GM23338 (cell line): ENCODE measurements at regions not wholly inside any gene's neighbourhood (a gene's known extent, or its start where the extent isn't known, plus 50 kb on each side); places are given as distances from the start of the nearest gene placed in this dataset.

Source experiments
- ATAC-seq: fragments of 200-7000 bp; cut with Tn5 transposase; 3 replicates; pipeline ENCODE4 v1.9.1; 2020
- DNase-seq: peaks from one replicate; pipeline ENCODE4 v3.0.0-alpha.2; 2015; ENCODE audit warnings: low spot score
- H2AFZ ChIP-seq: fragments of 200-600 bp; sonication (generic); 2 replicates; pipeline ENCODE4 v1.8.0; 2016; ENCODE audit warnings: antibody characterized with exemption, mild to moderate bottlenecking, moderate library complexity
- H3F3A ChIP-seq: fragments of 200-600 bp; sonication (generic); replicated peaks from 2 replicates; pipeline ENCODE4 v1.8.0; 2017; ENCODE audit warnings: antibody characterized with exemption, mixed run types, low read depth
- H3K27ac ChIP-seq: fragments of 200-600 bp; sonication (generic); 2 replicates; pipeline ENCODE4 v1.6.1; 2016; ENCODE audit warnings: low read depth
- H3K27me3 ChIP-seq: fragments of 200-600 bp; sonication (generic); 2 replicates; pipeline ENCODE4 v1.8.0; 2016; ENCODE audit warnings: mild to moderate bottlenecking, mixed run types, moderate library complexity; ENCODE audit not compliant: insufficient read depth
- H3K36me3 ChIP-seq: fragments of 200-600 bp; sonication (generic); 2 replicates; pipeline ENCODE4 v1.8.0; 2016; ENCODE audit warnings: mild to moderate bottlenecking; ENCODE audit not compliant: insufficient read depth
- H3K4me1 ChIP-seq: fragments of 200-600 bp; sonication (generic); 2 replicates; pipeline ENCODE4 v1.8.0; 2016; ENCODE audit warnings: mild to moderate bottlenecking, moderate library complexity; ENCODE audit not compliant: insufficient read depth
- H3K4me2 ChIP-seq: fragments of 200-600 bp; sonication (generic); 2 replicates; pipeline ENCODE4 v1.7.1; 2017; ENCODE audit warnings: mixed run types
- H3K4me3 ChIP-seq: fragments of 200-600 bp; sonication (generic); 2 replicates; pipeline ENCODE4 v1.6.1; 2016; ENCODE audit warnings: mixed run types
- H3K79me2 ChIP-seq: fragments of 200-600 bp; sonication (generic); replicated peaks from 2 replicates; pipeline ENCODE4 v1.8.0; 2017; ENCODE audit warnings: mild to moderate bottlenecking; ENCODE audit not compliant: insufficient read depth
- H3K9me2 ChIP-seq: fragments of 200-600 bp; sonication (generic); 2 replicates; pipeline ENCODE4 v1.8.0; 2017; ENCODE audit not compliant: insufficient read depth
- H4K20me1 ChIP-seq: fragments of 200-600 bp; sonication (generic); replicated peaks from 2 replicates; pipeline ENCODE4 v1.8.0; 2017; ENCODE audit warnings: mild to moderate bottlenecking; ENCODE audit not compliant: insufficient read depth
- H3K27ac Mint-ChIP-seq: 2 replicates; pipeline ENCODE4 v1.8.0; 2020; ENCODE audit warnings: inconsistent platforms, mild to moderate bottlenecking, moderate library complexity, mixed read lengths
- H3K27me3 Mint-ChIP-seq: 3 replicates; pipeline ENCODE4 v1.8.0; 2022; ENCODE audit warnings: low read depth, mild to moderate bottlenecking, moderate library complexity, mixed read lengths, inconsistent platforms; ENCODE audit not compliant: insufficient read depth, poor library complexity
- H3K36me3 Mint-ChIP-seq: 3 replicates; pipeline ENCODE4 v1.8.0; 2021; ENCODE audit warnings: low read depth, mild to moderate bottlenecking, inconsistent platforms, moderate library complexity, mixed read lengths
- H3K4me1 Mint-ChIP-seq: 3 replicates; pipeline ENCODE4 v1.8.0; 2020; ENCODE audit warnings: mild to moderate bottlenecking, inconsistent platforms, mixed read lengths
- H3K4me3 Mint-ChIP-seq: 3 replicates; pipeline ENCODE4 v1.8.0; 2021; ENCODE audit warnings: moderate library complexity, mild to moderate bottlenecking, inconsistent platforms, mixed read lengths
- H3K9me3 Mint-ChIP-seq: 3 replicates; pipeline ENCODE4 v1.8.0; 2020; ENCODE audit warnings: moderate library complexity, mild to moderate bottlenecking, inconsistent platforms, mixed read lengths
- CREB1 ChIP-seq: fragments of 250-450 bp; sonication (Bioruptor Pico); IDR thresholded peaks from 2 replicates; pipeline ENCODE4 v1.5.0; 2020; ENCODE audit warnings: low read depth, mild to moderate bottlenecking, moderate library complexity
- EZH2 ChIP-seq: fragments of 200-600 bp; sonication (generic); IDR thresholded peaks from one replicate; pipeline ENCODE4 v1.8.0; 2017; ENCODE audit warnings: antibody characterized with exemption, mild to moderate bottlenecking, low read depth; ENCODE audit not compliant: unreplicated experiment
- EZH2phosphoT487 ChIP-seq: fragments of 200-600 bp; sonication (generic); IDR thresholded peaks from one replicate; pipeline ENCODE4 v1.8.1; 2018; ENCODE audit warnings: antibody characterized with exemption; ENCODE audit not compliant: unreplicated experiment
- JUNB ChIP-seq: IDR thresholded peaks from one replicate; pipeline ENCODE4 v1.6.1; 2016; ENCODE audit warnings: antibody characterized with exemption; ENCODE audit not compliant: unreplicated experiment
- NANOG ChIP-seq: IDR thresholded peaks from 2 replicates; pipeline ENCODE4 v1.6.1; 2016; ENCODE audit warnings: antibody characterized with exemption, borderline replicate concordance
- POLR2AphosphoS5 ChIP-seq: IDR thresholded peaks from 2 replicates; pipeline ENCODE4 v1.6.1; 2016; ENCODE audit warnings: antibody characterized with exemption, low read depth
- REST ChIP-seq: IDR thresholded peaks from one replicate; pipeline ENCODE4 v1.6.1; 2018; ENCODE audit warnings: antibody characterized with exemption; ENCODE audit not compliant: unreplicated experiment
- STAT1 ChIP-seq: IDR thresholded peaks from one replicate; pipeline ENCODE4 v1.6.1; 2016; ENCODE audit warnings: antibody characterized with exemption; ENCODE audit not compliant: unreplicated experiment
- ZNF114 ChIP-seq: fragments of 250-450 bp; sonication (Bioruptor Pico); IDR thresholded peaks from 2 replicates; pipeline ENCODE4 v1.5.0; 2020; ENCODE audit warnings: mild to moderate bottlenecking, moderate library complexity
- ZNF331 ChIP-seq: fragments of 250-450 bp; sonication (Bioruptor Pico); IDR thresholded peaks from 2 replicates; pipeline ENCODE4 v1.5.0; 2020; ENCODE audit warnings: low read depth, mild to moderate bottlenecking, moderate library complexity
- ZNF462 ChIP-seq: fragments of 250-450 bp; sonication (Bioruptor Pico); IDR thresholded peaks from 2 replicates; pipeline ENCODE4 v1.5.0; 2020; ENCODE audit warnings: mild to moderate bottlenecking, moderate library complexity
- TF ChIP-seq, protein P1 (sequence below): IDR thresholded peaks from 2 replicates; pipeline ENCODE4 v1.6.1; 2016; ENCODE audit warnings: antibody characterized with exemption
- TF ChIP-seq, protein P2 (sequence below), 2 experiments: fragments of 200-600 bp in 1 of 2; sonication (generic) in 1 of 2; conservative IDR thresholded peaks; 2 replicates each; pipeline versions ENCODE4 v1.5.1 to v1.6.1; 2016 to 2017; ENCODE audit warnings: antibody characterized with exemption in 2 of 2, low read depth in 2 of 2, mild to moderate bottlenecking in 2 of 2, moderate library complexity in 1 of 2

DNA sequence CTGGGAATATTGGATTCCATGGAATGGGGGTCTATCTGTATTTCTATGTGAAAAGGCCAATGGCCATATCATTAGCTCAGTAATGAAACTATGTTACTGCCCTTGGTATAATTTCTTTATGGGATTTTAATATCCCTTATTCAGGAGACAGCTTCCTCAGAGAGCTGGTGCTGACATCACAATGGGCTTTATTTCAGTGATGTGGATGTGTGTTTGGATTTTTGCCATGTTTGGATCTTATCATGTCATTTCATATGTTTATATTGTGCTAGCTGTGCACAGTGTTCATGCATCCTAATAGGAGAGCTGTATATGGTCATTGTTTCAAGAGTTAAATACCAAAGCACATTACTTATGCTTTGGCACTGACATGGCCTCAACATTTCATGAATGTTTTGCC is 806.1 kb upstream of the MAP3K7 start:
- Histone ChIP-seq H4K20me1 (no peaks in the 10 kb centered on the region), H3K27me3 (no peaks in the 10 kb centered on the region), H3K4me1 (0 out of 2 replicates have a peak, but pooled peaks cover 6% of the 10 kb centered on the region), H3K4me3 (no peak overlapping the region), H3K79me2 (no peaks in the 10 kb centered on the region), H3K9me2 (0 out of 2 replicates have a peak, but pooled peaks cover 5% of the 10 kb centered on the region), H3K4me2 (no peak overlapping the region), H2AFZ (no peak overlapping the region), H3F3A (no peaks in the 10 kb centered on the region), H3K27ac (no peak overlapping the region), H3K36me3 (no peaks in the 10 kb centered on the region)
- H3K27me3 Mint-ChIP-seq = no peaks in the 10 kb centered on the region
- H3K4me3 Mint-ChIP-seq = no peak overlapping the region
- DNase-seq (no peak), ATAC-seq (no peak)
- no peak for TF ChIP-seq JUNB
- TF ChIP-seq ZNF114 (CRISPR knock-in tag) = no peak
- no peak for TF ChIP-seq ZNF331 (CRISPR knock-in tag)
- TF ChIP-seq, protein P1, sequence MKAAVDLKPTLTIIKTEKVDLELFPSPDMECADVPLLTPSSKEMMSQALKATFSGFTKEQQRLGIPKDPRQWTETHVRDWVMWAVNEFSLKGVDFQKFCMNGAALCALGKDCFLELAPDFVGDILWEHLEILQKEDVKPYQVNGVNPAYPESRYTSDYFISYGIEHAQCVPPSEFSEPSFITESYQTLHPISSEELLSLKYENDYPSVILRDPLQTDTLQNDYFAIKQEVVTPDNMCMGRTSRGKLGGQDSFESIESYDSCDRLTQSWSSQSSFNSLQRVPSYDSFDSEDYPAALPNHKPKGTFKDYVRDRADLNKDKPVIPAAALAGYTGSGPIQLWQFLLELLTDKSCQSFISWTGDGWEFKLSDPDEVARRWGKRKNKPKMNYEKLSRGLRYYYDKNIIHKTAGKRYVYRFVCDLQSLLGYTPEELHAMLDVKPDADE = no peak
- no peak for TF ChIP-seq EZH2
- TF ChIP-seq REST = no peak
- no peak for TF ChIP-seq POLR2AphosphoS5
- no peak for TF ChIP-seq EZH2phosphoT487
- no peak for TF ChIP-seq NANOG
- no peak for TF ChIP-seq CREB1 (CRISPR knock-in tag)
- TF ChIP-seq ZNF462 = no peak
- TF ChIP-seq, protein P2, sequence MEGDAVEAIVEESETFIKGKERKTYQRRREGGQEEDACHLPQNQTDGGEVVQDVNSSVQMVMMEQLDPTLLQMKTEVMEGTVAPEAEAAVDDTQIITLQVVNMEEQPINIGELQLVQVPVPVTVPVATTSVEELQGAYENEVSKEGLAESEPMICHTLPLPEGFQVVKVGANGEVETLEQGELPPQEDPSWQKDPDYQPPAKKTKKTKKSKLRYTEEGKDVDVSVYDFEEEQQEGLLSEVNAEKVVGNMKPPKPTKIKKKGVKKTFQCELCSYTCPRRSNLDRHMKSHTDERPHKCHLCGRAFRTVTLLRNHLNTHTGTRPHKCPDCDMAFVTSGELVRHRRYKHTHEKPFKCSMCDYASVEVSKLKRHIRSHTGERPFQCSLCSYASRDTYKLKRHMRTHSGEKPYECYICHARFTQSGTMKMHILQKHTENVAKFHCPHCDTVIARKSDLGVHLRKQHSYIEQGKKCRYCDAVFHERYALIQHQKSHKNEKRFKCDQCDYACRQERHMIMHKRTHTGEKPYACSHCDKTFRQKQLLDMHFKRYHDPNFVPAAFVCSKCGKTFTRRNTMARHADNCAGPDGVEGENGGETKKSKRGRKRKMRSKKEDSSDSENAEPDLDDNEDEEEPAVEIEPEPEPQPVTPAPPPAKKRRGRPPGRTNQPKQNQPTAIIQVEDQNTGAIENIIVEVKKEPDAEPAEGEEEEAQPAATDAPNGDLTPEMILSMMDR (conservative IDR thresholded peaks at IDR 0.05; ENCODE audit: low read depth in 2 of 2) = no peak
- TF ChIP-seq STAT1 = no peak
- no peaks in the 10 kb centered on the region for H3K36me3 Mint-ChIP-seq
- no peak overlapping the region for H3K27ac Mint-ChIP-seq
- 0 out of 3 replicates have a peak, but pooled peaks cover 3% of the 10 kb centered on the region for H3K9me3 Mint-ChIP-seq
- no peaks in the 10 kb centered on the region for H3K4me1 Mint-ChIP-seq
